Esophagus squamous epithelium (tissue), 5 donors: ENCODE measurements at regions not wholly inside any gene's neighbourhood (a gene's known extent, or its start where the extent isn't known, plus 50 kb on each side); places are given as distances from the start of the nearest gene placed in this dataset.

Experiments used
- DNase-seq: peaks from one replicate; lab custom pipeline; 2025; lab: John Stamatoyannopoulos, UW
- H3K27ac ChIP-seq, 4 donors: fragments of 200-600 bp; sonication (generic); one replicate each; pipeline ENCODE4 v1.5.1; 2016 to 2019; ENCODE audit warnings: mild to moderate bottlenecking in 1 of 4
- H3K27me3 ChIP-seq, 4 donors: fragments of 200-600 bp; sonication (generic); 1 replicate in 3 of 4; 2 replicates in 1 of 4; pipeline versions ENCODE4 v1.5.1 to v1.6.0; 2017 to 2021; ENCODE audit warnings: antibody characterized with exemption in 1 of 4
- H3K36me3 ChIP-seq, 3 donors: fragments of 200-600 bp; sonication (generic); one replicate each; pipeline ENCODE4 v1.5.1; 2016 to 2019
- H3K4me1 ChIP-seq, 3 donors: fragments of 200-600 bp; sonication (generic); one replicate each; pipeline ENCODE4 v1.5.1; 2017 to 2019
- H3K4me3 ChIP-seq, 4 donors: fragments of 200-600 bp; sonication (generic); 1 replicate in 3 of 4; 2 replicates in 1 of 4; pipeline ENCODE4 v1.5.1; 2016 to 2019; ENCODE audit warnings: mild to moderate bottlenecking in 2 of 4, moderate library complexity in 1 of 4
- H3K9me3 ChIP-seq, 3 donors: fragments of 200-600 bp; sonication (generic); one replicate each; pipeline ENCODE4 v1.5.1; 2016 to 2019
- CTCF ChIP-seq, 6 experiments: fragments of 450-650 bp in 4 of 6; fragments of 200-600 bp in 2 of 6; sonication (generic) in 2 of 6; IDR thresholded peaks; one replicate each; pipeline ENCODE4 v1.5.1; 2016 to 2019; ENCODE audit warnings: antibody characterized with exemption in 6 of 6, mild to moderate bottlenecking in 4 of 6, moderate library complexity in 4 of 6
- POLR2A ChIP-seq, 4 donors: fragments of 450-650 bp; IDR thresholded peaks; one replicate each; pipeline ENCODE4 v1.6.1; 2017; ENCODE audit warnings: antibody characterized with exemption in 4 of 4, mild to moderate bottlenecking in 4 of 4, moderate library complexity in 3 of 4
- WGBS, 2 donors: methylation state at CpG; one replicate each; pipeline ENCODE4 v1.1.5; 2018; 5-methylcytosine and 5-hydroxymethylcytosine counted together
- intact Hi-C: fragments of 100-400 bp; cut with DNase I; formaldehyde crosslinking; loops from one replicate; pipeline ENCODE4 v1.15.0; 2022
- donor health status: DM: yes; HTN: yes; CAD: no.

DNA sequence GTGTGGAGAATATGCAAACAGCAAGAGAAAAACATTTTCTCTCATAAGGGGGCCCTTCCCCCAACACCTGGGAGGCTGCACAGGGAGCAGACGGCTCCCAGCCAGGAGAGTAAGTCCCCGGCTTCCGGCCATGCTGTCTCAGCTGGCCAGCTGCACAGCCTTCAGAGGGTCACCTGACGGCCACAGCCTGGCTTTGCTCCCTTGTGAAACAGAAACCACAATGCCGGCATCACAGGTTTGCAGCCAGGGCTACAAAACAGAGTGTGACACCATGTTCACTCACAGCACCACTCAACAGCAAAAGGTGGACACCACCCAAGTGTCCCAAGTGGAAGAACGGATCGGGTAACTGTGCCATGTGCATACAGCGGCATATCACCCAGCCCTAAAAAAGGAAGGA is 86.9 kb upstream of the GPC1 start:
- H3K4me1 ChIP-seq = peaks cover 0 to 5% (median 0%) of the 10 kb centered on the region in 3 donors
- H3K36me3 ChIP-seq = no peaks in the 10 kb centered on the region
- 80 to 81% methylated on average over 4 to 6 of the region's 8 CpGs for WGBS, 2 donors
- H3K4me3 ChIP-seq = no peak overlapping the region
- TF ChIP-seq CTCF (IDR thresholded peaks at IDR 0.05) = no peak
- no peak for TF ChIP-seq POLR2A (IDR thresholded peaks at IDR 0.05)
- intact Hi-C loops = no loop called here
- no peak for DNase-seq
- H3K27me3 ChIP-seq = peaks cover 0 to 45% (median 0%) of the 10 kb centered on the region in 4 donors
- H3K27ac ChIP-seq = no peak overlapping the region
- peaks cover 6 to 16% (median 9%) of the 10 kb centered on the region in 3 donors for H3K9me3 ChIP-seq

DNA sequence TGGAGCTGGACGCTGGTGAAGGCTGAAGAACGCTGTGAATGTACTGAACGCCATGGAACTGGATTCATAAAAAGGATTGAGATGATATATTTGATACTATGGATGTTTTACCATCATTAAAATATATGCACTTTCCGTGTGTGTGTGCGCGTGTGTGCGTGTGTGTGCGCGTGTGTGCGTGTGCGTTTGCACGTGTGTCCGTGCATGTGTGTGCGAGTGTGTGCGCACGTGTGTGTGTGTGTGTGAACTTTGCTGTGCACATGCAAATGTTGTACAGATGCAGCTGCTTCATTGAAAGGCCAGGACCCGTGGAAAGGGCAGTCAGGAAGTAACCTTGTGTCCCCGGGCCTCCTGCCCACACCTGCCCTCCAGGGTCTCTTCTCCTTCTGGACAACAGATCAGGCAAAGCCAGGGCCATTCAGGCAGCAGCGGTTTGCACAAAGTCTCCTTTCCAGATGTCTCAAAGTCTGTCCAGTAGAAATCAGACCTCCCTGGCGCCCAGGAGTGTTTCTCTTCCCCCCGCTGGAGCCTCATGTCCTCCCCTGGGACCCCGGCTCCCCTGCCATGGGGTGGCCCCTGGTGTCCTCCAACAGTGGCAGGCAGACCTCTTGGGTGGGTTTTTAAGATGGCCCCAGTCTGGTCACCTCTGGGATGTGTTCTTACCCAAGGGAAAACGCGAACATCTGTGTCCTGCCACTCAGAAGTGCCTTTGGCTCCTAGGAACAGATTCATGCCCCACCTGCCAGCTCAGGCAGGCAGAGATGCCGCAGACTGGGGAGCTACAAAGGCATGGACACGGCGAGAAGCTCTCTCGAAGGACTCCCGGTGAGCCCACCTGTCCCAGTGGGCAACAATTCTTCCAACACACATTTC is 86.1 kb upstream of the GPC1 start:
- intact Hi-C loops = no loop called here
- H3K36me3 ChIP-seq = no peaks in the 10 kb centered on the region
- no peak overlapping the region for H3K27ac ChIP-seq
- 83 to 84% methylated on average over 20 to 24 of the region's 29 CpGs for WGBS, 2 donors
- DNase-seq = no peak
- no peak overlapping the region for H3K4me3 ChIP-seq
- H3K27me3 ChIP-seq = peaks cover 0 to 50% (median 0%) of the 10 kb centered on the region in 4 donors
- H3K9me3 ChIP-seq = peaks cover 6 to 16% (median 9%) of the 10 kb centered on the region in 3 donors
- peaks cover 0 to 11% (median 0%) of the 10 kb centered on the region in 3 donors for H3K4me1 ChIP-seq
- no peak for TF ChIP-seq POLR2A (IDR thresholded peaks at IDR 0.05)
- TF ChIP-seq CTCF (IDR thresholded peaks at IDR 0.05) = no peak

- no peaks in the 10 kb centered on the region for H3K36me3 ChIP-seq
- 100% methylated on average over 1 of the region's 8 CpGs; no CpG with 5 or more reads in 1 of the 2 donors for WGBS, 2 donors
- no peak overlapping the region for H3K4me3 ChIP-seq
- no peak overlapping the region for H3K27ac ChIP-seq
- intact Hi-C loops = no loop called here
- peaks cover 0 to 13% (median 0%) of the 10 kb centered on the region in 3 donors for H3K4me1 ChIP-seq
- no peak for TF ChIP-seq POLR2A (IDR thresholded peaks at IDR 0.05)
- H3K27me3 ChIP-seq = peaks cover 0 to 50% (median 0%) of the 10 kb centered on the region in 4 donors
- no peak for DNase-seq
- H3K9me3 ChIP-seq = peaks cover under 1 to 13% (median 6%) of the 10 kb centered on the region in 3 donors
Observed at GRCh38 chr2:240350006-240350355, 85.5 kb upstream of the GPC1 start.

GRCh38 chr2:240350696-240351087 is 84.8 kb upstream of the GPC1 start:
- Histone ChIP-seq H3K27me3 (peaks cover 0 to 50% (median 0%) of the 10 kb centered on the region in 4 donors), H3K9me3 (peaks cover 0 to 5% (median 0%) of the 10 kb centered on the region in 3 donors), H3K4me3 (no peak overlapping the region), H3K36me3 (no peaks in the 10 kb centered on the region), H3K27ac (no peak overlapping the region), H3K4me1 (peaks cover 0 to 20% (median 0%) of the 10 kb centered on the region in 3 donors)
- no peak for DNase-seq
- 60 to 87% methylated on average over 10 of the region's 15 CpGs for WGBS, 2 donors
- no peak for TF ChIP-seq POLR2A (IDR thresholded peaks at IDR 0.05)
- TF ChIP-seq CTCF (IDR thresholded peaks at IDR 0.05) = no peak
- intact Hi-C loops = no loop called here

DNA sequence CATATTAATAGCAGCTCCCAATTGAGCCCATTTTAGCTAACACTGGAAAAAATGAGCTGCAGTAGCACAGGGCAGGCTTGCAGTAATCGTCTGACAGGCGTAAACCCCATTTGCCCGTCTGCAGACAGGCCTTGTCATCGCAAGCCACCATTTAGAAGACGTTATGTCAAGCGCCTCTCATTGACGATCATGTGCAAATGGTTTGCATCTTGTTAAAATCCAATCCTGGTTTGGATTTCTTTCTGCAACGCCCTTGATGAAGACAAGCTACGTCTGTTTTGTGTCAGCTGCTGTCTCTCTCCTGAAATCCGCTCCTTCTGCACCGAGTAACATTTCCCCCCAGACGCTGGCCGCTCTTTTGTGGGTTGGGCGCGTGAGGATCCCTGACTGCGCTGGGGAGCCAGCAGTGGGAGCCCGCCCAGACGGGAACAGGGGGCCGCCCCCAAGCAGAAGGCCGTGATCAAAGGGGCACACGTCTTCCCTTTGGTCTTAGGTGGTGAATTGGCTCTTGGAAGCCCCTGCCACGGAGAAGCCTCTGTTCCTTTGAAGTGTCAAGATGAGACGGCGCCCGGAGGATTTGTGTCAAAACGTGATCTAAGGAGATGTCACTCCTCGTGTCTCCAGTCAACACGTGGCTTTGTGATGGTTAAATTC is 84.2 kb upstream of the GPC1 start:
- Histone ChIP-seq H3K4me1 (peaks cover 0 to 24% (median 0%) of the 10 kb centered on the region in 3 donors), H3K36me3 (no peaks in the 10 kb centered on the region), H3K27me3 (peaks cover 0 to 50% (median 0%) of the 10 kb centered on the region in 4 donors), H3K9me3 (peaks cover 0 to under 1% (median 0%) of the 10 kb centered on the region in 3 donors), H3K4me3 (no peak overlapping the region), H3K27ac (no peak overlapping the region)
- intact Hi-C loops = no loop called here
- 63 to 65% methylated on average over 19 to 27 of the region's 28 CpGs for WGBS, 2 donors
- no peak for DNase-seq
- TF ChIP-seq CTCF (IDR thresholded peaks at IDR 0.05) (no peak), POLR2A (IDR thresholded peaks at IDR 0.05) (no peak)
